Activated CD8-positive, alpha-beta memory T cell treated with anti-CD3 and anti-CD28 coated beads, Interleukin-2, amount 50 U/mL, for 1 hour (primary cell): ENCODE measurements at regions not wholly inside any gene's neighbourhood (a gene's known extent, or its start where the extent isn't known, plus 50 kb on each side); places are given as distances from the start of the nearest gene placed in this dataset.
A peak's percentile ranks its signal among the peaks of the same experiment; 100 is the strongest.

ENCODE experiments used
- DNase-seq: peaks from one replicate; pipeline ENCODE4 v3.0.0-alpha.2; 2020; ENCODE audit errors: extremely low read depth

DNA sequence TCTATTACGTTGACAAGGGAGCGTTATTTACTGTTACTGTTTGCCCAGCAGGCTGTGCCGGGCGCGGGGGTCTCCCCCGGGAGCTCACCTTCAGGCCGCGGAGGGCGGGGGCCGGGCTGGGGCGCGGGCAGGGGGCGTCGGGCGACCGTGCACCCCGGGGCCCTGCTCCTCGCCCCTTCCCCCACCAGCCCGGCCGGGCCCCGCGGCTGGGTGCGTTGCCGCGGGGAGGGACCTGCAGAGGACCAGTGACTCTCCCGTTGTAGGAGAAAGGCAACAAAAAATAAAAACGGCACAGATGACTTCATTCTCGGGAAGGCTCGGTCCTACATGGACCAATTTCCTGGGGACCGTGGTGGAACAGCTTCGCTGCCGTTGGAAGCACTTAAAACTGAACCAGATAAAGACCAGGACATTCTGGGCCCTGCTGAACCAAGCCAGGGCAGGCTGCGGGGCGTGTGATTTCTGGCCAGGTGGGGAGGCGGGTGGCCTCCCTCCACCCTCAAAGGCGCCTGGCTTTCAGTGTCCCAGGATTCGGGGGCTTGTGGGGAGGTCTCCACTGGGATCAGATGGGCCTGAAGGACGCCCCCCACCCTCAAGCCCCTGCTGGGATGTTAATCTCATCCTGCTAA, 57.4 kb downstream of the IGLL1 start:
- no peak for DNase-seq

DNA sequence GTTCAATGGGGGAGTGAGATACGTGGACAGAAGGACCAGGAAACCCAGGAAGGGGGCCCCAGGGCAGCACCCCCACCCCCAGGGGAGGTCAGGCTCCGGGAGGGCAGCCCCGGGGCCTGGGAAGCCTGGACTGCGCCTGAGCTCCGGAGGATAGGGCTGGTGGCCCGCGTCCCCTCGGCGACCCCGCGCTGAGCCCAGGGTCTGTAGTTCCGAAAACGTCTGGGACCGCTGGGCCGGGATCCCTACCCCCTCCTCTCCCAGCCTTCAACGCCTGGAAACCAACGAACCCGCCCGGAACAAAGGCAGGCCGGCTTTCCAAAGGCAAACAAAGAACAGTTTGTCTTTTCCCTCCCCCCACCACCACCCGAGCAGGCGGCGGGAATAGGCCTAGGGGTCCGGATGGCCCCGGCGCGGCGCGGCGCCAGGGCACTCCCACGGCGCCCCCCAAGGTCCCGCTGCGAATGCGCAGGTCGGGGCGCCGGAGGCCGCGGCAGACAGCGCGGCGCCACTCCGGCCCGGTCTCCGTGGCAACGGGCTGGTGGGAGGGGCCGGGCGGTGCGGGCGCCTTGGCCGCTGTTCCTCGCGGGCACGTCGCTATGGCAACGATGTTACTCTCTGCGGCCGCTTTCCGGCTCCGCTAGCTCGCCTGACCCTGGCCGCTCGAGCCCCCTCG, 58.5 kb downstream of the IGLL1 start:
- DNase-seq = peak; percentile 36

DNA sequence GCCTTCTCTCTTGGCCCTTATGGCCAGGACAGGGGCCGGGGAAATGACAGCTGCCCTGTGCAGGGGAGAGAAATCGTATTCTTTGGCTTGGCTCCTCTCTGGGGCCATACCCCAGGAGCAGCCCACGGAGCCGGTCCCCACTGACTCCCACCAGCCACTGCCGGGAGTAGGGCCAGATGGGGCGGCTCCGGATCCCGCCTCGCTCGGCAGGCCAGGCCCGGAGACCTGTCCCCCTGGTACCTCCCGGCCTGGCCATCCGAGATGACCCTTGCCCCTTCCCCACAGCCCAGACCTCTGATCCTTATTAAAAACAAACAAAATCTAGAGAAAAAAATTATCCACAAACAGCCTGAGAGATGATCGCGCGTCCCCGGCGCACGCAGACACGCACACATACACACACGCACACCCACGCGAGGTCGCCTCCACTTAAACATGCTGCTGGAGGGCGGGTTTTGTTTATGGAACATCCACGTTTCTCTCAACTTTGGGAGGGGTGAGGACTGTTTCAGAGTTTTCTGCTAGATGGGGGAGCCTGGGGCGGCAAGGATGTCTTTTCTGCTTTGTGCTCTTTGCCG, 59.1 kb downstream of the IGLL1 start:
- DNase-seq = no peak

DNA sequence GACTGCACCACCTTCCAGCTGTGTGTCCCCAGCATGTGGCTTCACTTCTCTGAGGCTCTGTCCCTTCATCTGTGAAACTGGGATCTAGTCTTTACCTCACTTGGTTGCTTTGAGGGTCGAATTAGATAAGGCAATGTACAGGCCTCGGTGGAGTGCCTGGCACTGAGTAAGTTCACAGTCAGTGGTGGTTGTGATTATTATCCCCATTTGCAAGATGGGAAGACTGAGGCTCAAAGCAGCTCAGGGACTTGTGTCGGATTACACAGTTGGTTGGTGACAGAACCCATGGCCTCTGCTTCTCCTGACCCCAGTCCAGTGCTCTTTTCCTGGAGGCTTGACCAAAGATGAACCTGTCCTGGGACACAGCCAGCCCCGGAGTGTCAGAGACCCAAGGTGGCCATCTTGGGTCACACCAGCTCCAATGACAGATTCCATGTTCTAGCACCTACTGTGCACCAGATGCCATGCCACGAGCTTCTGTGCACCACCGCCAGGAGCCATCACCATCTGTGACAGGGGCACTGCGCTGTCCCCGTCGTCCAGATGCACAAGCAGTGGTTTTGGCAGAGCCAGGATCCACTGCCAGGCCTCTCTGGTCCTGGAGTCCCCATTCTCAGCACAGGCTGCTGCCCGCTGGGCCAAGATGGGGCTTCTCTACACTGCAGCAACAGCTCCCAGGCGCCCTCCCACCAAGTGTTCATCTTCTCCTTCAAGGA, 60.5 kb downstream of the IGLL1 start:
- no peak for DNase-seq

DNA sequence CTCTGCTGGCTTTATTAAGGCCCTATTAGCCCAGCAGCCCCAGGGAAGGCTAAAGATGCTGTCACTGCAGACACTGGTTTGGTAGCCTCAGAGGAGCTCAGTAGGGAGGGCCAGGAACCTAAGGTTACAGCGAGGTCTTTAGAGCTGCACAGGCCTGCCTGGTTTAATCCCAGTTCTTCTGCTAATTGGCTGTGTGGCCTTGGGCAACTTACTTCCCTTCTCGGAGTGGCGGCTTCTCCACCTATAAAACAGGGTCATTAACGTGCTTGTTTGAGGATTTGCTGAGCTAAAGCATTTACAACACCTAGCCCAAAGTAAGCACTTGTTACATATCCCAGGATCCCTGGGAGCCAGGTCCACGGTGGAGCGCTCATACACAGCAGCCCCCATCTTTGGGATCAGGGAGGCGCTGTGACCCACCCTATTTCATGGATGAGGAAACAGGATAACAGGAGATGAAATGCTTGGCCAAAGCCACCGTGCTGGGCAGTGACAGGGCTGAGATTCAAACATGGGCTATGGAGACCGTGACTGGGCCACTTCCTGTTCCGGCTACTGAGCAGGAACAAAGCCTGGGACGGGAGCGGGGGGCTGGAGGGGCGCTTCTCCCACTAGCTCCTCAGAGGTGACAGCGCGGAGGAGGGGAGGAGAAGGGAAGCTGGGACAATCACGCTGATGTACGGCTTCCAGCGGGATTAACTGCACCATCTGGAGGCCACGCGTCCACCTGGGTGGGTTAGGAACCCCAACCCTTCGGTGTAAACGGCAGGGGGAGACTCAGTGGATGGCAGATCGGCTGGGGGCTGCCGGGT, 61.5 kb downstream of the IGLL1 start:
- DNase-seq = no peak

DNA sequence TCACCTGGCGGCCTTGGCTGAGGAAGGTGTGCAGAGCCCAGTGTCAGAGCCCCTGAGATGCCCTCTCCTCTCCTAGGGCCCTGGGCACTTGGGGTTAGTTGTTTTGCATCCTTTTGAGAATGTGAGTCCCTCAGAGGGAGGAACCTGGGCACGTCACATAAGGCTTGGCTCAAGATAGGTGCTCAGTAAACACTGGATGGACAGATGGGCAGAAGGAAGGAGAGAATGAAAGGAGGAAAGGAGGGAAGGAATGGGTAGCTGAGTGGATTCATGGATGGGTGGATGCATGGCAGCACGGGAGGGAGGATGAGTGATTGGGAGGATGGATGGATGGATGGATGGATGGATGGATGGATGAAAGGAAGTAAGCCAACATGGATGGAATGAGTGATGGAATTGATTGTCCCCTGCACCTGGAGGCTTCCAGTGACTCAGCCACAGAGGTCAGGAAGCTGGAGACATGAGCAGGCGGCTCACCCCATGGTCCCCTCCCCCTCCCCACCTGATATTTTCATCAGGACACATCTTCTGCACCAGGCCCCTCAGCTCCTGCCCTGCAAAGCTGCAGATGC, 62.2 kb downstream of the IGLL1 start:
- DNase-seq = no peak

DNA sequence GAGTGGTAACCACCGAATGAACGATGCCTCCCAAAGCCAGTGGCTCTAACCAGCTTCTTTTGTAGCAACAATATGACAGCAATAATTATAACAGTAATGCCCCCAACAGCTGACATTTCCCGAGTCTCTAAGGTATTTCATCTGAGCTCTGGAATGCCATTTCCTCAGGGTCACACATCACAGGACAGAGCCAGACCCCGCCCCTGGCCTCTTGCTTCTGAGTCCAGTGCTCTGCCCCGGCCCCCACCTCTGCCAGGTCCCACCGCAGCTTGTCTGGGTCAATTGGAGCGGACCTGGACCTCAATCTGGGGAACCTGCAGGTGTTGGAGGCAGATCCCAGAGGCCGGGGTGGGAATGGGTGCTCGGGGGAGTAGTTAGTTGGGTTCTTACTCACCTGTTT, 63.8 kb downstream of the IGLL1 start:
- DNase-seq = no peak

DNA sequence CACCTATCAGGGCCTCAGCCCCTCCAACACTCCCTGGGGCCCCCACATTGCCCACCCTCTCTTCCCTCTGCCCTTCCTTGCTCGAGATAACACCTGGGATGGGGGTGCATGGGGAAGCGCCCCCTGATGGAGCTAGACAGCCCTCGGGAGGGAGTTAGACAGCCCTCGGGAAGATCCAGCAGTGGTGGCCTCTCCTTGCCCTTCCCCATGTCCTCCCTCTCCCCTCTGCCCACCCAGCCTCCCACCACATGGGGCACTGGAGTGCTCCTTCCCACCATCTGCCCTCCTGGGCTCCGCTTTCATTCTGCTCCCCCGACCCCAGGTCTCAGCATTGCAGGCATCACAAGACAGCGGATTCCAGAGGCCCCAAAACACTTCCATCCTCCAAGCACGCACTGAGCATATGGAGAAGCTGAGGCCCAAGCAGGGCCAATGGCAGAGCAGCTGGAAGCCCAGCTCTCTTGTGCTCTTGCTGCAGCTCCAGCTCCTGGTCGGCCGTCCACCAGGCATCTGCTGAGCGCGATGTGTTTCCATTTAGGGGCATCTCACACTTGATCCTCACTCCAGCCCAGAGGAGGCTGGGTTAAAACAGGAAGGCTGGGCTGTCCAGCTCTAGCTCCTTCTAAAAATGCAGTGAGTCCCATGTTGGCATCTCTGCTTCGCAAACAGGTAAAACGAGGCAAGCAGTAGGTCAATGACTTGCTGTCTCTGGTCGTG, 65.6 kb downstream of the IGLL1 start:
- DNase-seq = no peak

DNA sequence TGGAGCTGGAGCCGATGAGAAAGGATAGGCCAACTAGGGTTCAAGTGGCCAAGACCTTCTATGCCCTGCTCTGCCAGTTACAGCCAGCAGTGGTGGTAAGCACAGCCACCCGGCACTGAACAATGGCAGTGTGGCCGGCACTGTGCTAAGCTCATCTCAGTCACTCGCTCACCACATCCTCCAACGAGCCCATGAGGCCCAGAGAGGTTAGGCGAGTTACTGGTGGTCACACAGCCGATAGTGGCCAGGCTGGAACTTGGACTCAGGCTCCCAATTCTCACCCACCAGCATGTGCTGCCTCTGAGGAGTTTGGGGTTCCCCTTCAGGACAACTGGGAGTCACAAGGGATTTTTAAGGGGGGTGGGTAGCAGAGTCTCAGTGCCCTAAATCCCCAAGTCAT, 66.4 kb downstream of the IGLL1 start:
- no peak for DNase-seq

DNA sequence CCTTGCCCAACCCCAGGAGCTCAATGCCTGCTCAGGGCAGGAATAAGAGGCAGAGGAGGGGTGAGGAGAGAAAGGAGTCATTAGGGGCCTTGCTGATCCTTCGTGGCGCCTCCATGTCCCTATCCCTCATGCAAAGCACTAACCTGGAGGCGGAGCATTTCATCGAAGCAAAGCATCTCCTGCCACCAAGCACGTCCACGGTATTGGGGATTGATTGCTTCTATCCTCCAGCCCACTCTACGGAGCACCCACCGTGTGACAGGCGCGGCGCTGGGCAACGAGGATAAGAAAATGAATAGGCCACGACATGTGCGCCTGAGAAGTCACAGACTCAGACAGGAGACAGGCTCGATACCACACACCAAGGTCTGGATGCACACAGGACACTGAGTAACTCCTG, 67.0 kb downstream of the IGLL1 start:
- no peak for DNase-seq

DNA sequence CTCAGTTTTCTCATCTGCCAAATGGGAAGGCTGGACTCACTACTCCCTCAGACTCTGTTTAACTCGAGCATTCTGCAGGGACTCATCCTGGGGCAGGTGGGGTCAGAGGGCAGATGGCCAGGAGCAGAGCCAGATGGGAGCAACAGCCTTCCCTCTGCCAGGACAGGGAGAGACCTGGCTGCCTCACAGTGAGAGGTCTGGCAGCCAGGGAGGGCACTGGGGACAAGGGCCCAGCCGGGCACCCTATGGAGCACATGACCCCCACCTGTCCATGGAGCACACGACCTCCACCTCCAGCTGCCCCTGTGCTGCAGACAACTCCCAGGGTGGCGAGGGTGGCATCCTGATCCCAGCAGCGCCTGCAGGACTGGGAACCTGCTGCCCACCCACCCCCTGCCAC, 67.4 kb downstream of the IGLL1 start:
- DNase-seq = no peak

DNA sequence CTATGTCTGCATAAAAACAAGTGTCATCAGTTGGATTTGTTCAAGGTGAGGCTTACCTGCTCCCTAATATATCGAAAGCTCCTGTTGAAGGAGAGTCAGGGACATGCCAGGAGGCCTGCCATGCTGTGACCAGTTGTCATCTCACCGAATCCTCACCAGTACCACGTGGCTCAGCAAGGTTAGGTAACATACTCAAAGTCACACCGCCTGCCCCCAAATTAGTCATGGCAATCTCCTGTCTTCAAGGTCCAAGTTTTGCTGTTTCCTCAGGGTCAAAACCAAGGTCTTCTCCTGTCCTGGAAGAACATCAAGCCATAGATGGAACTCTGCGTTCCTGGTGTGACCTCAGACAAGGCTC, 67.8 kb downstream of the IGLL1 start:
- no peak for DNase-seq

DNA sequence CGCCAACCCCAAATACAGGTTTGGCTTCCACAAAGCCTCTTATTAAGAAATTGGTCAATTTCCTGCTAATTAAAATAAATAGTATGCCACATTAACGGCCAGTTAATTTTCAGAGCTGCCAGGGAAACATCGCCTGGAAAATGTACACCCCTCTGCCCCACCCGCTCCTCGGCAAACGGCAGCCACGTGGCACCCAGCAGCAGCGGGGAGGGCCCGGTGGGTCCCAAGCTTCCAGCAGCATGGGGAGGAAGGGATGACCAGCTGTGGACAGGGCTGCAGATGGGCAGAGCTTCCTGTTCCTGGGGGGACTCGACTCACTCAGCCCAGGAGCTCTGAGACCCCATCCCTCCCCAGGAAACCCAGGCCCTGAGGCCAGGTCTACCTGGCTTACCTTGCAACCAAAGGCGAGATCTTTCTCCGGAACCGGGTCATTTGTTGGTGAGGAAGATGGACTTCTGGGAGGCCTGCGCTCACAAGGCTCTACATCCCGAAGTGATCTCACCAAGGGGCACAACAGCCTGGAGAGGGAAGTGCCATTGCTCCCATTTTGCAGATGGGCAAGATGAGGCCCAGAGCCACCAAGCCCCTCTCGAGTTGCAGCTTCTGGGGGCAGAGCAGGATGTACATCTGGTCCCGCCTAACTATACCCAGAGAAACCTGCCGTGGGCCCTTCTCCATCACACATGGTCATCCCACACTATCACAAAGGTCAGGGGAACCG, 68.3 kb downstream of the IGLL1 start:
- no peak for DNase-seq

DNA sequence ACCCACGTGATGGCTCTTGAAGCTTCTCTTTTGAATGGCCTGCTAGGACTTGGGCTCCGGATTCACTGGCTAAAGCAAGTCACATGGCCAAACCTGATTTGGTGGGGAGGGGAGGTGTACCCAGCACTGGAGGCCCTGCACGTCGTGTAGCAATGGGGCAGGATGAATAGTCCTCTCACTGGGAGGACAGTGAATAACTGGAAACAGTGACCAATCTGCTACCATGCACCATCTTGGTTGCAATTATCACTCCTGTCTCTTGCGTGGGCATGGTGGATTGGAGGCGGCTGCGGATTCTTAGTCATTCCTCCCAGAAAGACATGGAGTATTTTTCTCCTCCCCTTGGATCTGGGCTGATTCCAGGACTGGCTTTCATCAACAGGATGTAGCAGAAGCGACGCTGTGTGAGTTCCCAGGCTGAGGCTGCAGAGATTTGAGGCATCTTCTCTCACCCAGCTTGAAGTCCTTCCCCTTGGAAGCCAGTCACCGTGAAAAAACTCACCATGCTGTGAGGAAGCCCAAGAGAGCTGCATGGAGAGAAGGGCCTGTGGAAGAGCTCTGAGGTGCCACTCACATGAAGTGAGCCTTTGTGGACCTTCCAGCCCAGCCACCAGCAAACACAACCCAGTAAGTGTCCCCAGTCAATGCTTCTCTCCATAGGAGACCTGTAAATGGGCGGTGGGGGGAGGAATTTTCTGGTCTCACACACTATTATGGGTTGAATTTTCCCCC, 70.4 kb downstream of the IGLL1 start:
- DNase-seq = no peak

DNA sequence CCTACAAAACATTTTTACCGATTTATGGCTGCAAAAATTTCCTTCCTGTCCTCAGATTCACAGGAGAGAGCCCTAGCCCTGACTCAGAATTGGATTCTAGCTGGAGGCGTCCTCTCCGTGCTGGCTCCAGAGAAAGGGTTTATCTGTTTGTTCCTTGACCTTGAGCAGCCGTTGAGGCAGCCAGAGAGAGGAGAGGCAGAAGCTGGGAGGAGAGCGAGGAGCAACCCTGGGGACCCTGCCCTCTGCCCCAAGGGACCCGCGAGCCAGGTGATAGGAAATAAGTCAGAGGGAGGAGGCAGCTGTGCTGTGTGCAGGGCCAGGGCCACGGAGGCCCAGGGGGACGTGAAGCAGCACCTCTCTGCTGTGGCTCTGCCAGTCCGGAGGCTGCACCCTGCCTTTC, 75.6 kb downstream of the IGLL1 start:
- DNase-seq = no peak

DNA sequence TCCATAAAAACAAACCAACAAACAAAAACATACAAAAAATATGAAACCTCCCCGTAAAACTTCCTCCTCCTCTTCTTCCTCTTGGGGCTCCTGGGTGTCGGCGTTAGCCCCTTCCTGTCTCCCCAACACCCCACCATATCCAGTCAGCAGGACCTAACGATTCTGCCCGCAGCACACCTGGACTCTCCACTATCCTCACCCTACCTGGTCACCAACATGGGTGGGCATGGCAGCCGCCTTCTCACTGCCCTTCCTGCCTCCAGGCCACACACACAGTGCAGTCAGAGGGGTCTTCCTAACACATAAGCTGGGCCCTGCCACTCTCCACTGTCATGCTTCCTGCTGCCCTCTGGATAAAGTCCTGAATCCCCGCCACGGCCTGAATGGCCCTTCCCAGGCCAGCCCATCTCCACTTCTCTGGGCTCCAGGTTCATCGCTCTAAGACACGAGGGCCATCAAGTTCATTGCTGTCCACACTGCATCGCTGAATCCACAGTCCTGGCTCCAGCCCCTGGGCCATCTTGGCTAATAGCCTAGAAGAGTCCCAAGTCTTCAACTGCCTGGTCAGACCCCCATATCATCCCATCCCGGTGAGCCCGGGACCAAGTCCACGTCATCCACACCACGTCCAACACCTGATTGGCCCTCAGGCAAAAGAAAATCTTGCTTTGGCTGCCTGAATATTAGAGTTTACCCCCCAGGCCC, 76.2 kb downstream of the IGLL1 start:
- no peak for DNase-seq

DNA sequence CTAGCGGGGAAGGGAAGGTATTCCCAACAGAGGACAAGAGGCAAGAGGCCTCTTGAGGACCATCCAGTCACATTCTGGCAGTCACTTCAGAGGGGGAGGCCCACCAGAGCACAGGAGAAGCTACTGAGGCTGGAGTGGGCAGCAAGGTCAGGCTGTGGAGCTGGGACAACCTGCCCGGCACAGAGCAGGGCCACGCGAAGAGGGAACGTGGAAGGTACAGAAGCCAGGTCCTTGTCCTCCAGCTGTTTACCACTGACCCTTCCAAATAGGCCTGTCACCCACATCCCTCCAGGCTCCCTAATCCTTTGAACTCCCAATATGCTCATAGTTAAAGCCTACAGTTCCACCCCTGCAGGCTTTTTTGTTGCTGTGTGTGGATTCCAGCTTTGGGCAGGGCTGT, 76.9 kb downstream of the IGLL1 start:
- DNase-seq = no peak

DNA sequence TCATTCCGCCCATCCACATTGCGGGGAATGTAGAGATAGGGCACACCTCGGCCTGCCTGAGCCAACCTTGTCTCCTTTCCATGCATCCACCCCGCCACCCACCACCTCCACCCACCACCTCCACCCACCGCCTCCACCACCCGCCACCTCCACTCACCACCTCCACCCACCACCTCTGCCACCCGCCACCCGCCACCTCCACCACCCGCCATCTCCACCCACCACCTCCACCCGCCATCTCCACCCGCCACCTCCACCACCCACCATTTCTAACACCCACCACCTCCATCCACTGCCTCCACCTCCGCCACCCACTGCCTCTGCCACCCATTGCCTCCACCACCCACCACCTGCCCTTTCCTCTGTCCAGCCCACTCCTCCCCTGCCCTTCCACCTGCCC, 78.4 kb downstream of the IGLL1 start:
- no peak for DNase-seq

DNA sequence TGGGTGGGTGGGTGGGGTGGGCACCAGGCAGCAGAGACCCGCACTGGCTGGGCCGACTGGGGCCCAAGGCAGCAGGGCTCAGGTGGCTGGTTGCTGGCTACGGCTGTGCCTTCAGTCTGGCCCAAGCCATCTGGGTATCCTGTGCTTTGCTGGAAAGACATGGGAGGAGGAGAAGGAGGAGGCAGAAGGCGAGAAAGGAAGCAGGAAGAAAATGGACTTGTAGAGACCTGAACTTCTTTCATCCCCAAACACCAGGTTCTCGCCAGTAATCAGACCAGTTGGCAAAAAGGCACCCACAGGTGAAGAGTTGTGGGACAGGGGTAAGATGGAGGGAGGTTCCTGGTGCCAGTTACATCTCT, 78.8 kb downstream of the IGLL1 start:
- DNase-seq = no peak
